Calu3 (cell line): ENCODE measurements at regions not wholly inside any gene's neighbourhood (a gene's known extent, or its start where the extent isn't known, plus 50 kb on each side); places are given as distances from the start of the nearest gene placed in this dataset.

Experiments used
- BruUV-seq: library from RNA; stranded (reverse); fragments of 400-500 nt; replicated peaks from 2 replicates; lab custom pipeline; 2021; lab: Mats Ljungman, UMichigan
- CTCF ChIA-PET: fragments of 300-600 bp; sonication (Branson Sonifier 250); formaldehyde crosslinking; loops from one replicate; lab custom pipeline; 2022; ENCODE audit warnings: antibody characterized with exemption; lab: Charles Lee
- DNase-seq: peaks from one replicate; pipeline ENCODE4 v3.0.0; 2022
- H3K27ac Mint-ChIP-seq: one replicate; pipeline ENCODE4 v1.8.0; 2022; ENCODE audit warnings: mixed read lengths; ENCODE audit not compliant: unreplicated experiment
- H3K27me3 Mint-ChIP-seq: one replicate; pipeline ENCODE4 v1.8.0; 2022; ENCODE audit warnings: mixed read lengths; ENCODE audit not compliant: unreplicated experiment
- H3K36me3 Mint-ChIP-seq: one replicate; pipeline ENCODE4 v1.8.0; 2022; ENCODE audit warnings: mild to moderate bottlenecking, moderate library complexity, mixed read lengths; ENCODE audit not compliant: insufficient read depth, unreplicated experiment
- H3K4me1 Mint-ChIP-seq: one replicate; pipeline ENCODE4 v1.8.0; 2022; ENCODE audit warnings: mild to moderate bottlenecking, low read depth, mixed read lengths; ENCODE audit not compliant: unreplicated experiment
- H3K4me3 Mint-ChIP-seq: one replicate; pipeline ENCODE4 v1.8.0; 2022; ENCODE audit warnings: mild to moderate bottlenecking, low read depth, moderate library complexity, mixed read lengths; ENCODE audit not compliant: unreplicated experiment
- H3K9me3 Mint-ChIP-seq: one replicate; pipeline ENCODE4 v1.8.0; 2022; ENCODE audit warnings: low read depth, mixed read lengths; ENCODE audit not compliant: unreplicated experiment
- intact Hi-C: fragments of 100-400 bp; cut with micrococcal nuclease; formaldehyde crosslinking; loops from one replicate; pipeline ENCODE4 v1.10.0; 2022; ENCODE audit not compliant: unreplicated experiment
- TF ChIP-seq, protein P1 (sequence below): fragments of 200-600 bp; IDR thresholded peaks from one replicate; pipeline ENCODE4 v1.8.0; 2022; ENCODE audit warnings: antibody characterized with exemption; ENCODE audit not compliant: unreplicated experiment

DNA sequence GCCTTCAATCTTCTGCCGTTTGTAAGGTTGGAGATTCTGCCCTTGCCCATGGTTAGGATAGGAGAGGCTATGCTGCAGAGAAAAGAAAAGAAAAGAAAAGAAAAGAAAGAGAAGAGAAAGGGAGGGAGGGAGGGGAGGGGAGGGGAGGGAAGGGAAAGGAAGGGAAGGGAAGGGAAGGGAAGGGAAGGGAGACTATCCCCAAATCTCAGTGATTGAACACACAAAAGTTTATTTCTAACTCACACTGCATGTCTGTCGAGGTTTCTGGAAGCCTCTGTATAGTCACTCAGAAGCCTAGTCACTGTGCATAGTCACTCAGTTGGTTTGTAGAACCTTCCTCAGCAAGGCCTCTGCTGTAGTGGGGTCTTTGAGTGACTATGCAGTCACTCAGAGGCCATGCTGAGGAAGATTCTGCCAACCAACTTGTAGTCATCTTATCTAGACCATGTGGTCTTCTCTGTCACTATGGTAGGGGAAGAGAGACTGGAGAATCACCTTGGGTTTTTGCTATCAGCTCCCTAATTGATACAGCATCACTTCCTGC, 52.3 kb upstream of the ABCC9 start:
- no peaks in the 10 kb centered on the region for H3K27me3 Mint-ChIP-seq
- intact Hi-C loops: no loop called here
- no peaks in the 10 kb centered on the region for H3K4me1 Mint-ChIP-seq
- CTCF ChIA-PET: no interaction called here
- H3K4me3 Mint-ChIP-seq: no peak overlapping the region
- TF ChIP-seq, protein P1, sequence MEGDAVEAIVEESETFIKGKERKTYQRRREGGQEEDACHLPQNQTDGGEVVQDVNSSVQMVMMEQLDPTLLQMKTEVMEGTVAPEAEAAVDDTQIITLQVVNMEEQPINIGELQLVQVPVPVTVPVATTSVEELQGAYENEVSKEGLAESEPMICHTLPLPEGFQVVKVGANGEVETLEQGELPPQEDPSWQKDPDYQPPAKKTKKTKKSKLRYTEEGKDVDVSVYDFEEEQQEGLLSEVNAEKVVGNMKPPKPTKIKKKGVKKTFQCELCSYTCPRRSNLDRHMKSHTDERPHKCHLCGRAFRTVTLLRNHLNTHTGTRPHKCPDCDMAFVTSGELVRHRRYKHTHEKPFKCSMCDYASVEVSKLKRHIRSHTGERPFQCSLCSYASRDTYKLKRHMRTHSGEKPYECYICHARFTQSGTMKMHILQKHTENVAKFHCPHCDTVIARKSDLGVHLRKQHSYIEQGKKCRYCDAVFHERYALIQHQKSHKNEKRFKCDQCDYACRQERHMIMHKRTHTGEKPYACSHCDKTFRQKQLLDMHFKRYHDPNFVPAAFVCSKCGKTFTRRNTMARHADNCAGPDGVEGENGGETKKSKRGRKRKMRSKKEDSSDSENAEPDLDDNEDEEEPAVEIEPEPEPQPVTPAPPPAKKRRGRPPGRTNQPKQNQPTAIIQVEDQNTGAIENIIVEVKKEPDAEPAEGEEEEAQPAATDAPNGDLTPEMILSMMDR: no peak
- no peaks in the 10 kb centered on the region for H3K9me3 Mint-ChIP-seq
- H3K27ac Mint-ChIP-seq: no peak overlapping the region
- no peaks in the 10 kb centered on the region for H3K36me3 Mint-ChIP-seq
- BruUV-seq: no TSS peak
- DNase-seq: no peak

DNA sequence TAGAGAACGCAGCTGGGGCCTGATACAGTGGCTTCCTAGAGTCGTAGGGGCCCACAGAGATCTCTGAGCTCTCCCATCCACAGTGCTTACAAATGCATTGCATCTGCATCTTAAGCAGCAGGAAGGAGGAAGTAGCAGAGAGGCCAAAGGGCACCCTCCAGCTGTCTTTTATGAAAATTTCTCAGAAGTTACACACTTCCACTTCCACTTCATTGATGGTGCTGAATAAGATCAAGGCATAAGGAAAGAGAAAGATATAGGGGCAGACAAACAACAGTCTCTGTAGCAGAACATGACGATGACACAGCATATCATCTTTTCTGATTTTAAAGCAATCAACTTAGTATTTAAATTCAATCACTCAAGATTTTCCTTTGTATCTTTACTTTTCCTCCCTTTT, 51.6 kb upstream of the ABCC9 start:
- H3K36me3 Mint-ChIP-seq: no peaks in the 10 kb centered on the region
- no peaks in the 10 kb centered on the region for H3K4me1 Mint-ChIP-seq
- no peaks in the 10 kb centered on the region for H3K9me3 Mint-ChIP-seq
- no peak overlapping the region for H3K4me3 Mint-ChIP-seq
- no peak overlapping the region for H3K27ac Mint-ChIP-seq
- peaks cover 6% of the 10 kb centered on the region for H3K27me3 Mint-ChIP-seq
- CTCF ChIA-PET: no interaction called here
- TF ChIP-seq, protein P1: no peak
- DNase-seq: no peak
- BruUV-seq: no TSS peak
- intact Hi-C loops: no loop called here

DNA sequence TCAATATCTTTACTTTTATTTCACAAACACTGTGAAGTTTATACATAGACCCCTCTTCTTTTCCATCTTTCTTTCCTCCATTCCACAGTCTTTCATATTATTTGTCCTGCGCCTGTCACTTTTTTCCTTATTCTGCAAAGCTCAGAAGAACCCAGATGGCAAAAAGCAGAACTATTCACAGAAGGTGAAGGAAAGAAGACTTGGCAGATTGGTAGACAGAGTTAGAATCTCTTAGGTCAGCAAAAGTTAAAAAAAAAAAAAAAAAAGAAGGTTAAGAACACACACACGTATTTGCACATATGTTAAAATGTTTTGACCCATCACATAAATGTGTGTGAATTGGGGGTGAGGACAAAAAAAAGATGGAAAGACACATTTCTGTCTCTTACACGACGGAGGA, 50.3 kb upstream of the ABCC9 start:
- H3K36me3 Mint-ChIP-seq: no peaks in the 10 kb centered on the region
- CTCF ChIA-PET: interaction anchor here (1.2 kb wide), 1 partner anchor 294 kb away, joined by 4 read pairs; no protein-coding TSS in a partner anchor
- intact Hi-C loops: no loop called here
- no TSS peak for BruUV-seq
- H3K9me3 Mint-ChIP-seq: no peaks in the 10 kb centered on the region
- H3K27me3 Mint-ChIP-seq: peaks cover 13% of the 10 kb centered on the region
- no peak for DNase-seq
- no peak overlapping the region for H3K4me3 Mint-ChIP-seq
- no peak overlapping the region for H3K27ac Mint-ChIP-seq
- TF ChIP-seq, protein P1: no peak
- no peaks in the 10 kb centered on the region for H3K4me1 Mint-ChIP-seq
